ENCODE measurements at regions not wholly inside any gene's neighbourhood (a gene's known extent, or its start where the extent isn't known, plus 50 kb on each side); places are given as distances from the start of the nearest gene placed in this dataset.

DNA sequence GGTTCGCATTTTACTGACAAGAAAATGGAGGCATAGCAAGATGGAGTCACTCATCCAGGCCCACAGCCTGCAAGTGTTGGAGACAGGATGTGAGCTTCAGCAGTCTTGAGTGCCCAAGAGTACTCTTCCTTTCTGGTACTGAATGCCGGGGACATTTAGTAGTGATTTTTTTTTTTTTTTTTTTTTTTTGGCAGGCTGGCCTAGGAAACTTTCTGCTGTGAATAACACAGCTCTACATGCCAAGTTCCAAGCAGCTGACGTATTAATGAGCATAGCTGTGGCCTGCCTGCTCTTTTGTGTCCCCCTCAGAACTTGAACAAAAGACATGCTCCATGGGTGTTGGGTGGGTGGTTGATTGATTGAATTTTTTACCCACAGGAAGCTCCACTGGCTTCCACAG, 195.5 kb upstream of the CADM1 start:
- peak; percentile 8 for DNase-seq

DNA sequence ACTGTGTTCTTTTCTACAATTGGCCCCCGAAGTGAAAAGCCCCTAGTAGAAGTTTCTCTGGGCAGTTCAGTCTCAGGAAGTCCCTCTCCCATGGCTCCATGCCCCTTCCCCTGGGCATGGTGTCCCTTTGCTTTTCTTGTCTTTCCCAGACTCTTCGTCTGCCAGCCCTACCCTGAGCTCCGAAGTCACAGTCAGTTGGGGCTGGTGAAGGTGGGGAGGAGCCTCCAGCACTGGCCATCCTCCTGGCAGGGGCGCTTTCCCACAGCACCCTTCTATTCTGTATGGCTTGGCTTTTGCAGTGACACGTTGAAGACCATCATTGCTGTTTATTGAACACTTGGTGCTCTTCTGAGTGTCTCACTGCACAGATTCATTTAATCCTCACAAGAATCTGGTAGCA, 195.1 kb upstream of the CADM1 start:
- no peak for DNase-seq

GRCh38 chr11:115698243-115698642, 194.0 kb upstream of the CADM1 start:
- no peak for DNase-seq

GRCh38 chr11:115696563-115696962, 192.3 kb upstream of the CADM1 start:
- no peak for DNase-seq

DNA sequence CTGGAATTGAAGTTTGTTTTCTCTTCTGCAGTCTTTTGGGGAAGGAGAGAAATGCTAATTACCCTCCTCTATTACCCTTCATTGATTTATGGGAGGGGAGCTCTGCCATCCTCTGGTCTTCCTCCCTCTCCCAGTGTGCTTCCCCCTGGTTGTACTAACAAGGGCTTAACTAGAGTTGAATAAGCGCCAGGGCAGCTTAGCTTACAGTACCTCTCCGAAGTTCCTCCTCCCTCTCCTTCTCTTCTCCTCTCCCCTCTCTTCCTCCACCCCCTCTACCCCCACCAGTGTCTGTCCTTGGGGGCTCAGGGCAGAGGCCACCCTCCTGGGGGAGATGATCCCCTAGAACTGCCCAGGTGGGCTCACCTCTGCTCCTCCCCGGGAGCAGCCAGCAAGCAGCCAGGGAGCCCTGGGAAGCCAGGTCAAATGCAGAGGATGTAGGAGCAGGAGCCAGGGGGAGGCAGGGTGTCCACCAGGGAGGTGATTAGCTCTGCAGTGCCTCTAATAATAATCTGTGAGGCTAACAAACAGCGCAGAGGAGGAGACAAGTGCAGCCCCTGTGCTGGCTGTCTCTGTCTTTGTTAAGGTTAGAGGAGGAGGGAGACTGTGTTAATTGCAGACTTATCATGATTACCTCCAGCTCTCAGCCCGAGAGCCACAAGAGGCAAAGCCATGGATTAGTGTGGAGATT, 191.6 kb upstream of the CADM1 start:
- DNase-seq: no peak

DNA sequence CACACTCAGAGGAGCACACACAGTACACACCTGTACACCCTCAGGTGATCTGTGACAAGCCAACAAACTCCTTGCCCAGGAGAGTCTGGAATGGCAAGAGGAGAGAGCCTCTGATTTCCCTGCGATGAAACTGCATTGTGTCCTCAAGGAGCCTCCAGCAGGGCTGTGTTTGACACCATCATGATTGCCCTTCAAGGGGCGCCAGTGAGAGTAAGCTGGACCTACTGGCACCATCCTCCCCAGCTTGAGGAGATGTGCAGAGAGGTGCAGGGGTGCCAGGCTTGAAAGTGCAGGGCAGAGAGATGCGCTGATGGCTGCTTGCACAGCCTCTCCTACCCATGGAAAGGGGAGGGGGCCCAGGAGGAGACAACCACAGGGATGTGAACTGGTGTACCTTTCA, 188.8 kb upstream of the CADM1 start:
- no peak for DNase-seq

DNA sequence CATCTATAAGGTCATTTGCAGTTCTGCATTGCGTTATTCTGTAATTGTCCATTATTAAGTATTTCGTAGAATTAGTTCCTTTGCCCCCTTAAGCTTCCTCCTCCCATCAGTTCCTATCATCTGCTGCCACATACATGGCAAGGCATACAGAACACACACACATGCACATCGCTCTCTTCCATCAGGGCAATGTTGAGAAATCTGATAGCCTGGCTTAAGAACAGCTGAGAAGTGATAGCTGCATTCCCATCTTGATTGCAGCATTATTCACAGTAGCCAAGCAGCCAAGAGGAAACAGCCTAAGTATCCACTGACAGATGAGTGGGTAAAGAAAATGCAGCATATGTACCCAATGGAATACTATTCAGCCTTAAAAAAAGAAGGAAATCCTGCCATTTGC, 186.8 kb upstream of the CADM1 start:
- DNase-seq: no peak

- DNase-seq: no peak
Measured at GRCh38 chr11:115687934-115688333, 183.7 kb upstream of the CADM1 start.

DNA sequence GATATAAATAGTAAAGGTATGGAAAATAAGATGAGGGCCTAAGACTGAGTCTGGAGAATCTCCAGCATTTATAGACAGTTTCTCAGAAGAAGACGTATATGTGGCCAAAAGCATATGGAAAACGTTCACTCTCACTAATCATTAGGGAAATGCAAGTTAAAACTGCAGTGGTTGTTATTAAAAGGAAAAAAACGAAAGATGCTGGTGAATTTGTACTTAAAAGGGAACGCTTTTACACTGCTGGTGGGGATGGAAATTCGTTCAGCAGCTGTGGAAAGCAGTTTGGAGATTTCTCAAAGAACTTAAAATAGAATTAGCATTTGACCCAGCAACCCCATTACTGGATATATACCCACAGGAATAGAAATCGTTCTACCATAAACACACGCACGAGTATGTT, 180.5 kb upstream of the CADM1 start:
- no peak for DNase-seq

DNA sequence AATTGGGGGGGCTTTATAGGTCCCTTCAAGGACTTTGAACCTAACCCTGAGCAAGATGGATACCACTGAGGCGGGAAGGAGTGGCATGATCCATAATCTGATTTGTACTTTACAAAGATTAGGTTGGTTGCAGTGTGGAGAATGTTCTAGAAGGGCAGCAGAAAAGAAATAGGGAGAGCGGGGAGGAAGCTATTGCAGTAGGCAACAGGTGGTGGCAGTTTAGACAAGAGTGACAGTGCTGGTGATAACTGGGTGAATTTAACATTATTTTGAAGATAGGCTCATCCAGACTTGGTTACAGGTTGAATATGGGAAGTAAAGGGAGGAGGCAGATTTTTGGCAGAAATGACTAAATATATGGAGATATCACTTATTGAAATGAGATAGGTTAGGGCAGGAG, 179.9 kb upstream of the CADM1 start:
- no peak for DNase-seq

GRCh38 chr11:115682888-115683287, 178.7 kb upstream of the CADM1 start:
- DNase-seq: peak; percentile 31

- peak; percentile 55 for DNase-seq
Measured at GRCh38 chr11:115682101-115682500, 177.9 kb upstream of the CADM1 start.

- no peak for DNase-seq
Measured at GRCh38 chr11:115679945-115680344, 175.7 kb upstream of the CADM1 start.

GRCh38 chr11:115678942-115679341, 174.7 kb upstream of the CADM1 start:
- no peak for DNase-seq

- DNase-seq: no peak
Measured at GRCh38 chr11:115677190-115677589, 173.0 kb upstream of the CADM1 start.

DNA sequence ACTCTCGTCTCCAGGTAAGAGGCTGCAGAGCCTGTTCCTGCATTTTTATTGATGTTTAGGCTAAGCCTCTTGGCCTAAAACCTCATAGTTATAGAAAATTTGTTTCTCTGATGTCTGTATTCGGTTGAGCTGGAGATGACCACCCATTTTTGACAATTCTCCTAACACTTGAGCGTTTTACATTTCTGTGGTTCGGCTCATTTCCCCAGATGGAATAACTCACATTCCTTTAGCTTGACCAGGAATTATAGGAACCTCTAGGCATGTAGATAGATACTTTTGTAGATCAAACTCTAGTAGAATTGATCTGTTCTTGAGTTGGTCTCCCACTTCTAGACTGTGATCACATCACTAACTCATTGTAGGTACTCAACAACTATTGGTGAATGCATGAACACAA, 172.6 kb upstream of the CADM1 start:
- peak; percentile 67 for DNase-seq

GRCh38 chr11:115676206-115676605, 172.0 kb upstream of the CADM1 start:
- no peak for DNase-seq

- no peak for DNase-seq
Measured at GRCh38 chr11:115674937-115675544, 170.8 kb upstream of the CADM1 start.

- no peak for DNase-seq
Measured at GRCh38 chr11:115674176-115674936, 170.1 kb upstream of the CADM1 start.

DNA sequence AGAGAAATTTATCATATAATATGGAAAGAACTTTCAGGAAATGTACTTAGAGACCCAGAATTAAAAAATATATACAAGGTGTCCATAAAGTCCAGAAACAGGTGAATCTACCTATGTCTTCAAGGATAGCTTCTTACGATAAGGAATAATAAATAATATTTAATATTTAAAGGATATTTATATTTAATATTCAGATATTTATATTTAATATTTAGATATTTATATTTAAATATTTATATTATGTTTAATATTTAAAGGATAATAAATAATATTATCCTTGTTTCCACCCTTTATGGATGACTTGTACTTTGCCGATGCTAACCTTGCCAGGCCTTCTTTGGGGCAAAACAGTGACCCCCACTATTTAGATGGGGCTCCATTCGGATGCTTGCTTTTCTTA, 169.5 kb upstream of the CADM1 start:
- no peak for DNase-seq

DNA sequence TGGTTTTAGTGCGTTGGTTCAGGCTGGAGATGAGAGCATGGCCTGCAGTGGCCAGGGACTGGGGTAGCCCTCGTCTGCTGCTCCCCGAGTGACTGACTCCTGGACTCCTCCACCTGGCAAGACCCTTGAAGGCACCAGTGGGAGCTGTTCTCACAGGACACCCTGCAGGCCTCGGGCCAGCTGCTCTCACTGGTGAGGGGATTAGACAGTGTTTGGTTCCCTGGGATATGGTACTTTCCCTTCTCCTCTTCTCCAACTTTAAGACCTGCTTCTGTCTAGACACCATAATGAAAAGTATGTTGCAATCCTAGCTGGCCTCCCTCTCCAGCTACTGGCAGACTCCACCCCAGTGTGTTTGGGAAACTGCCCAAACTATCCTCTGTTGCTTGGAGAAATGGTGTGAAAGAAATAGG, 168.8 kb upstream of the CADM1 start:
- DNase-seq: no peak

- no peak for DNase-seq
Measured at GRCh38 chr11:115672412-115672811, 168.2 kb upstream of the CADM1 start.

GRCh38 chr11:115670538-115671205, 166.5 kb upstream of the CADM1 start:
- no peak for DNase-seq

- DNase-seq: no peak
Measured at GRCh38 chr11:115665958-115666357, 161.7 kb upstream of the CADM1 start.

Data from EL (cell line).